GM11168 (cell line): ENCODE measurements at regions not wholly inside any gene's neighbourhood (a gene's known extent, or its start where the extent isn't known, plus 50 kb on each side); places are given as distances from the start of the nearest gene placed in this dataset.
"Not testable (repeated sequence)": the region's sequence is repeated elsewhere in the genome, so short reads cannot be mapped to it uniquely, and the experiment has no call there.

Experiments used
- in situ Hi-C: fragments of 300-500 bp; cut with MboI; formaldehyde crosslinking; loops from one replicate; pipeline ENCODE4 v1.12.0; 2022; ENCODE audit warnings: low sequenced_read_pairs; ENCODE audit not compliant: unreplicated experiment

DNA sequence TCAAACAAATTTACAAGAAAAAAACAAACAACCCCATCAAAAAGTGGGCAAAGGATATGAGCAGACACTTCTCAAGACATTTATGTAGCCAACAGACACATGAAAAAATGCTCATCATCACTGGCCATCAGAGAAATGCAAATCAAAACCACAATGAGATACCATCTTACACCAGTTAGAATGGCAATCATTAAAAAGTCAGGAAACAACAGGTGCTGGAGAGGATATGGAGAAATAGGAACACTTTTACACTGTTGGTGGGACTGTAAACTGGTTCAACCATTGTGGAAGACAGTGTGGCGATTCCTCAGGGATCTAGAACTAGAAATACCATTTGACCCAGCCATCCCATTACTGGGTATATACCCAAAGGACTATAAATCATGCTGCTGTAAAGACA is 77.1 kb upstream of the SIM2 start:
- in situ Hi-C loops = not testable (repeated sequence)

DNA sequence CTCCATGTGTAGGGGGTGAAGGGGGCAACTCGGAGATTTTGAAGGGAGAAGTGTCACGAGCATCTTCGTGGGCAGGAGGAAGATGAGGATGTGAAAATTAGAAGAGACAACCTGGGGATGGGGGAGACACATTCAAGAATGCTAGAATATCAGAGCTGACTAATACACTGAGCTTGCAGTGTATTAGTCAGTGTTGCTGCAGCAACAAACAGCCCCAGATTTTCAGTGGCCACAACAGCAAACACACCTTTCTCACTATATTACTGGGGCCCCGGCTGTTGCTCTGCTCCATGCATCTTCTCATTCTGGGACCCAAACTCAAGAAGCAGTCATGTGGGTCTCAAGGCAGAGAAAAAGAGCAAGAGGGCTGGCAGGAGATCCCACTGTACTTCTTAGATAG is 74.8 kb upstream of the SIM2 start:
- in situ Hi-C loops = no loop called here

DNA sequence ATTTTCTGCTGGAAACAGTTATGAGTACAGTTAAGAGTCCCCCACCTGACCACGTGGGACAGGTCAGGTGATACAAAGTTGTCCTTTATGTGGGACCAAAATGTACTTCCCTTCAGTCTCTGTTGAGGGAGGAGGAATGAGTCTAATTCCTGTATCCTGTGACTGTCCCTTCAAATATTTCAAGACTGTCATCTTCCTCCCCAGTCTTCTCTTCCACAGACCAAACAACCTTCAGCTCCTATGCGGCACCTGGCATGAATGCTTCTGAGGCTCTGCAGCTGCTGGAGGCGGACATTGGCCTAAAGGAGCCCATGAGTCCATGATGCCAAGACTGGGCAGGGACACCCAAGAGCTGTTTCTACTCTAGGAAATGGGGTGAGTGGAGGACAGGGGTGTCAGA is 72.1 kb upstream of the SIM2 start:
- in situ Hi-C loops = no loop called here

DNA sequence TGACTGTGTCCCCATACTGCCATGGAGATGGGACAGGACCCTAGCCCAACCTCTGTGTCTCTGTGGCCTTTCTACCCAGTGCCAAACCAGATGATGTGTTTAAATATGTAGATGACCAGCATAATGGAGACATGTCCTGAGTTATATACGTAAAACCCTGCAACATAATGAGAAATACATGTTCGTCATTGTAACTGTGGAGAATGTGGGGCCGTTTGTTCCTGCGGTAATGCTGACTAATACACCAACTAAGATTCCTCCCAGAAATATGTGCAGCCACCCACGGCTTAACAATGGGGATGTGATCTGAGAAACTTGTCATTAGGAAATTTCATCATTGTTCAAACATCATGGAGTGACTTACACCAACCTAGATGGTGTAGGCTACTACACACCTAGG is 71.7 kb upstream of the SIM2 start:
- in situ Hi-C loops = no loop called here

DNA sequence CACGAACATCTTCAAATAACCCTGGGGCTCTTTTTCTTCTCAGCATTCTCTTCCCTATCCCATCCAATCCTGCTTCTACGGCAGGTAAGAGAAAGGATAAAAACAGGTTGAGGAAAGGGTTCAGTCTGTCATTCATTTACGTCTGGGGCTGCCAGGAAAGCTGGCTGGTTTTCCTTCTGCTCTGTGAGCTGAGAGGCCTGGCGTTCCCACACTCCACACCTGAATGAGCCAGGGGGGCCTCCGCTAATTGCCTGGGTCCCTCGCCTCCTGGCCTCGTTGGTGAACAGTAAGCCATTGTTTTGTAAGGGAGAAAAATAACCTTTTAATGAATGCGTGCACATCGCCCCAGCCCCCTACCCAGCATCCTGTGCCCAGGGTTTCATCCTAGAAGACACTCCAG is 70.8 kb upstream of the SIM2 start:
- in situ Hi-C loops = no loop called here

DNA sequence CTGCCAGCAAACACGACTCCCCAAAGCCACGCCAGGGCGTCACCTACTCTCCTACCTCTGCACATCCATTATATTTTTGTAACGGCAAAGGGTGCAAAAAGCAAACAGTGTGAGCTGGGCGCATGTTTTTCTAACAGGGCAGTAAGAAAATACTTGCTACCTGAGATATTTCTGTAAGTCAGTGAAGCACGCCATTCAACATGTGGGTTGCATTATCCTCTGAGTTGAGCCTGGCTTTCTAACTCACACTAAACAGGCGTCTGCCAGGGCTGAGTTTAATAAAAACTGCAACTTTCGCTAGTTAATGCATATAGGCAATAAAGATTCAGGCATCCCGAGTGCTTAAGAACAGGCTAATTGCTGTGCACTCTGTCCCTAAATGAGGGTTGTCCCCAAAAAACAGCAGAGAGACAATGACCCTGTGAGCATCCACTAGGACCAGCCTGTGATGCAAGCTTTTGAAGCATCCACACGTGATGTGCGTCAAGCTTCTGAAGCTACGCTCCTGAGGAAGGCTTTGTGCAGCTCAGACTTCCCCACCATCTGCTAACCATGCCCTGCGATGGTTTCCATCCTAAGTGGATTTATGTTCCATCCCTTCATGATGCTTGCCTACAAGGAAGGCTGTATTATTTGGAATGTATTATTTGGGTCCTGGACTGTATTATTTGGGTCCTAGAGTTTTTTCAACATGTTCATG is 70.0 kb upstream of the SIM2 start:
- in situ Hi-C loops = no loop called here

DNA sequence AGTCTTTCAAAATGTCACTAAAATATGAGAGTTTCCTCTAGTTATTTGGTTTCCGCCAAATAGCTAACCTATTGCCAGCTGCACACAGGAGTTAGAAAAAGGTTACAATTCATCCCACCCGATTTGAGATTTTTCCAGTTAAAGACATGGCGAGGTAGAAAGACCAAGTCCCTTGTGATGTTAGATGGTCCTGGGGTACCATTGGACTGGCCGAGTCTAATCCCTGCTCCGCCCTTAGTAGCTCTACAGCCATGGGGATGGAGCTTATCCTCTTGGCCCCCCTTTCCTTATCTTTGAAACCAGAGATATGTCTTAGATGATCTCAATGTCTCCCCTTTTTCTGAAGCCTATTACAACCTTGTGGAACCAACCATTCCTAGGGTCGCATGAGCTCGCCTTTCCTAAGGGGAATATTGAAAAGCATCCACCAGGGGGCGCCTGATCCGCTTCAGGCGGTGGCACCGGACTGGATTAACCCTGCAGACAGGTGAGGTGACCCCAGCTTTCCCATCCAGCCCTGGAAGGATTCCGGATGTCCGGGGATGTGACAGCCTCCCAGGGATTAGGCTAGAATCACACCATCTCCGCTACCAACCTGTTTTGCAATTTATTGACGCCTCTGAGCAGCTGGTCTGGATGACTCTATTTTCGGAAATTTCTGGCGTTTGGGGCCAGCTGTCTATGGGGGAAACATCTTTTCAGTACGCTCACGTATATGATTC is 68.3 kb upstream of the SIM2 start:
- in situ Hi-C loops = no loop called here

DNA sequence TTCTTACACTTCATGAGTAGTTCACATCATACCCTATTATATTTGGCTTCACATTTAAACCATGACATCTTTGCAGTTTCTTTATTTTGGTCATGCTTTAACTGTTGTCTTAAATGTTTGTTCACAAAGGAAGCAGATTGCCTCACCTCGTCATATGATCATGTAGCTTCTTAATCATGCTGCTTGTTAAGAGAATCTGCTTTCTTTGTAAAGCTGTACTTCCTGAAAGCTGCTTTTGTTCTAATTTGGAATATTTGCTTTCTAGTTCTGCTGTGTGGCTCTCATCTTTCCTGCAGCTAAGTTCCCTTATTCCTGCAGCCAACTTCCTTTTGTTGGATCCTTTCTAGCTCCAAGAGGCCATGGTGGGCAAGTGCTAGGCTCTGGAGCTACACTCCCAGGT is 62.9 kb upstream of the SIM2 start:
- in situ Hi-C loops = loop anchor here (5.0 kb wide), 1 partner anchor 291 kb away; no protein-coding TSS in a partner anchor

DNA sequence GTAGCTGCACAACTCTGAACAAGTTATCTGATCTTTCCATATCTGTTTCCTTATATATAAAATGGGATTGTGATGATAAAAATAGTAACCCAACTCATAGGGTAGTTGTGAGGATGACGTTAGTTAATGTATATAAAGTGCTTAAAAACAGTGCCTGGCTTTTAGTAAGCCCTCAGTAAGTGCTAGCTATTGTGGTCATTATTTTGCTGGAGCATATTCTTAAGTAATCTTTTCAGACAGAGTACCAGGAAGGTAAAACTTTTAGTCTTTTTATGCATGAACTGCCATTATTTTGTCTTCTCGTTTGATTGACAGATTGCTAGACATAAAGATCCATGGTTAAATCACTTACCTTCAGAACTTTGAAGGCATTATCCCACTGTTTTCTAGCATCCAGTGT is 62.5 kb upstream of the SIM2 start:
- in situ Hi-C loops = loop anchor here (5.0 kb wide), 1 partner anchor 291 kb away; no protein-coding TSS in a partner anchor

DNA sequence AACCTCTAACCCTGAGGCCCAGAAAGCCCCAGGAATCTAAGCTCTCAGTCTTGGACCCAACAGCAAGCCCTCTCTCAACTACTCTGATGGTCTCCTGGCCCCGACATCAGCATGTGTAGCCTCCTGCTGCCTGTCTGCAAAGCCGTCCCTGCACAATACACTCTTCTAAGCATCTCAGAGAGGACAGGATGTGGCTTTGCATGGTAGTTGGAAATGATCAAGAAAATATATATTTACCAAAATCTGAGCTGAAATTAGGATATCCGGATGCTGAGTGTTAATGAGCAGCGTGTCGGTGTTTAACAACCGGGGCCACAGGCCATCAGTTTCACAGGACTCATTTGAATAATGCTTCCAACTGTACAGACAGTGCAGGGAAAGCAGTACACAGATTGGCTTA is 59.1 kb upstream of the SIM2 start:
- in situ Hi-C loops = loop anchor here (5.0 kb wide), 1 partner anchor 288 kb away; no protein-coding TSS in a partner anchor

DNA sequence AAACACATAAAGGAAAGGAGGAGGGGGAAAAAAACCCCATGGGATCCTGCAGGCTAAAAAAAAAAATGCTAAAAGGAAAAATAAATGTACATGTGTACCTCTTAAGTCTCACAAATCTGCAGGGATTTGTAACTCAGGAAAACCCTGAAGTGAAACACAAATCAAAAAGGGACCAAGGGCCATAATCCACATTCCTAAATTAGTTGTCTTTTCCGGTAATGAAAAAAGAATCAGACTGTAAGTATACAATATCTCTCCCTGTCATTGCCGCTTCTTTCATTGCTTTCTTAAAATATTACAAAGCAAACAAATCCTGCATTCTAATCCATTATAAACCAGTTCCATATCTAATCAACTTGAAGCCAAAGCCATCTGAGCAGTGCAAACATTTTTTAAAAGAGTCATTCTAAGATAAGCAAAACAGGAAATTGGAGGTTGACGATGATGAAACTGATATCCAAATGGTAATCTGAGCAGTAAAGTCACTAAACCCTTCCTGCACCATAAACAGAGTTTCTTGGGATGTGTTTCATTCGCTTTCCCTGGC is 58.7 kb upstream of the SIM2 start:
- in situ Hi-C loops = no loop called here

DNA sequence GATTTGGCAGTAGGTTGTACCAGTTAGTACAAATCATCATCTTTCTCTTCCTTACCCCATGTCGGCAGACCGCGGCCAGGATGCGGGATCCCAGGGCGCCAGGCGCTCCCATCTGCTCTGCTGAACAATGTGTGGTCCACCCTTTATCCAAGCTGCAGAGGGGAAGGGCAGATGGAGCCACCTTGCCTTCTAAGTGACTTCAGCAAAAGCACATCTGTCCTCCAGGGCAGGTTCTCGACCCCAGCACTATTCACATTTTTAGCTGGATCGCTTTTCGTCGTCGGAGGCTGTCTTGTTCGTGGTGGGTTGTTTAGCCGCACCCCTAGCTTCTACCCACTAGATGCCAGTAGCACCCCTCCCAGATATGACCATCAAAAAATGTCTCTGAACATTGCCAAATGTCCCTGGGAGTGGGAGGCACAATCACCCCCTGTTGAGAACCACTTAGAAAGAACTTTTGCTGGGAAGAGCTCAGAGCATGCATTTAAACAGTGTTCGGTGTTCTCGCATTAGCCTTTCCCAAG is 58.1 kb upstream of the SIM2 start:
- in situ Hi-C loops = no loop called here

DNA sequence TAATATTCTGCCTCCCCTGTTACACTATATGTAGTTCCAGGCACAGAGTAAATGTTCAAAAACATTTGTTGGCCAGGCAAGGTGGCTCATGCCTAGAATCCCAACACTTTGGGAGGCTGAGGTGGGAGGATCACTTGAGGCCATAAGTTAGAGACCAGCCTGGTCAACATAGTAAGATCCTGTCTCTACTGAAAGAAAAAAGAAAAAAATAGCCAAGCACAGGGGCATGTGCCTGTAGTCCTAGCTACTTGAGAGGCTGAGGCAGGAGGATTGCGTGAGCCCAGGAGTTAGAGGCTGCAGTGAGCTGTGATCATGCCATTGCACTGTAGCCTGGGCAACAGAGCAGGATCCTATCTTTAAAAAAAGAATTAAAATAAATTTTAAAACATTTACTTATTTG is 57.6 kb upstream of the SIM2 start:
- in situ Hi-C loops = no loop called here

DNA sequence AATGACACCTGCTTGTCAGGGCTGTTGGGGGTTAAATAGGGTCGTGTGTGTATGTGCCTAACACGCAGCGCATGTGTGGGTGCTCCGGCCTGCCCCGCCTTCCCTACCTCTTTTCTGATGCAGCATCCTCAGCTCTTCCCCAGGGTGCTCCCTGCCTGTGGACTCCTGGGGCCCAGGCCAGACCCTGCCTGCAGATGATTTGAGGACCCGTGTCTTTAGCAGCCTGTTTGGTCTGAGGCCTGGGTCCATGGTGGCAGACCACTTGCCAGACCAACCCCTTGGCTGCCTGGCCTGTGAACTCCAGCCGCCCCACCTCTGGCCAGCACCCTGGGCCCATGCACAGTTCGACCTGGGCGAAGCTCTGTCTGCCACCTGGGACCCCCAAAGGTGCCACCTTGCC is 57.0 kb upstream of the SIM2 start:
- in situ Hi-C loops = no loop called here

DNA sequence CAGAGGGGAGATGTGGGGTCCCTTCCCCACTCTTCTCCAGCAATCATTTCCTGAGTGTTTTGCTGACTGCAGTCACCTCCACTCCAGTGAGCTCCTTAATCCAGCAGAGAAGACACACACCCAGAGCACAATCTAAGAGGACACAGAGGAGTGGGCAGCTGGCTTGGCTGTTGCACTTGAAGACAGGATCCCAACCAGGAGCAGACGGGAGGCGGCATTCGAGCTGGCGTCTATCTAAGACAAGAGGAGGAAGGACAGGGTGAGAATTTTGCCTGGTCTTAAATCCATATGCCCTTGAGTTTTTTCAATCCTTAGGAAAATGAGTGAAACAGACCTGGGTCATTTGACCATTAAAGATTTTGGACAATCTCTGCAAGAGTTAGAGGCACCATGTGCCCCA is 56.1 kb upstream of the SIM2 start:
- in situ Hi-C loops = no loop called here

DNA sequence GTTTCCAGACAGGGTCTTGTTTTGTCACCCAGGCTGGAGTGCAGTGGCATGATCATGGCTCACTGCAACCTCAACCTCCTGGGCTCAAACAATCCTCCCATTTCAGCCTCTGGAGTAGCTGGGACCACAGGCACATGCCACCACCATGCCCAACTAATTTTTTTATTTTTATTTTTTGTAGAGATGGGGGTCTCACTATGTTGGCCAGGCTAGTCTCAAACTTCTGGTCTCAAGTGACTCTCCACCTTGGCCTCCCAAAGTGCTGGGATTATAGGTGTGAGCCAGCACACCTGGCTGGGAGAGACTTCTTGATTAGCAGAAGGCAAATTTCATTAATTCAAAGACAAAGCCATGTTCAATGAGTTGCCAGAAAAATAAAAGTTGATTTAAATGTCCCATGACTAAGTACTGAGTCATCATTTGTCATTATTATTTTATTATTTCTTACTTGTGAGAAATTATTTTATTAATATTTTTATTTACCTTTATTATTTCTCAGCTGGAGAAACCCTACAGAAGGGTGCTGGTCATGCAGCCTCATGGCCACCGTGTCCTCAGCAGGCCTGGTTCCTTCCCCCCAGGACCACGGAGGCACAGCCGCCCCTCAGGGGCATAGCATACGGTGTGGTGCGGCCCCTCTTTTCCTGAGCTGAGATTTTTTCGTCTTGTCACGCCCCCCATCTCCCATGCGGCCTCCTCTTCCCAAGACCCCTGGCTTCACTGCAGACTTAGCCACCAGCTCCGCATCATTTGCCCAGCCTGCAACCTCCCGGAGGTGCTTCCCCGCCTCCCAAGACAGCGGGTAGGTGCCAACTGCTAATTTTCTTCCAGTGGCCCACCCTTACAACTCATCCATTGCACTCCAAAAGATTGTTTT is 55.3 kb upstream of the SIM2 start:
- in situ Hi-C loops = no loop called here

DNA sequence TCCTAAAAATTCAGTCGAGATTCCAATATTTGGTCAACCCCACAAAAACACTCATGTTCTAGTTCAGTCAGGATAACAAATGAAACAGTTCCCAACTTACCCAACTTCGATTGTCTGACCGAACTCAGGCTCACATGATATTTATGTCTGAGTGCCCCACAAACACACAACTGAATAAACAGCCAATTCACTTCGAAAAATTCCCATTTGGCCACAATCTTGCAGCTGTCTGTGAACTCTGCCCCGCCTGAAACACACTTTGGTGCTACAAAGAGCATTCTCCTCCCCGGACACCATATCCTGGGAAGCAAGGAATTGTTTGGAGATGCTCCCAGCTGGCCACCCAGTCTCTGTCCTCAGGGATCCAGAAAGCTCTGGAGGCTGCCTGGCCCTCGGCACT is 52.9 kb upstream of the SIM2 start:
- in situ Hi-C loops = no loop called here

DNA sequence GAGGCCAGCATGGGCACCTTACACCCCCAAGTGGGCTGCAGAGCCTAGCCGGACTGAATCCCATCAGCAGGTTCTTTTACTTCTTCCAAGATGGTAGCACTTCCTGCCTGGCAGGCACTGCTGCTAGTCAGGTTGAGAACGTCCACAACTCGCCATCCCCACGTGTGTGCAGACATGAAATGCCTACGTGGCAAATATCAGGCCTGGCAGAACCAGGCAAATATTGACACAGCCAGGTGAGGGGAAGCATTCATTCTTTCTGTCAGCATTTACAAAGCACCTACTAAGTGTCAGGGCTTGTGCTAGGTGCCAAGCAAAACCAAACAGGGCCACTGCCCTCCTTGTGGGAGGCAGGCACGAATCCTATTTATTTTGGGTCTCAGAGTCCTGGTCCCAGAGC is 52.3 kb upstream of the SIM2 start:
- in situ Hi-C loops = no loop called here

DNA sequence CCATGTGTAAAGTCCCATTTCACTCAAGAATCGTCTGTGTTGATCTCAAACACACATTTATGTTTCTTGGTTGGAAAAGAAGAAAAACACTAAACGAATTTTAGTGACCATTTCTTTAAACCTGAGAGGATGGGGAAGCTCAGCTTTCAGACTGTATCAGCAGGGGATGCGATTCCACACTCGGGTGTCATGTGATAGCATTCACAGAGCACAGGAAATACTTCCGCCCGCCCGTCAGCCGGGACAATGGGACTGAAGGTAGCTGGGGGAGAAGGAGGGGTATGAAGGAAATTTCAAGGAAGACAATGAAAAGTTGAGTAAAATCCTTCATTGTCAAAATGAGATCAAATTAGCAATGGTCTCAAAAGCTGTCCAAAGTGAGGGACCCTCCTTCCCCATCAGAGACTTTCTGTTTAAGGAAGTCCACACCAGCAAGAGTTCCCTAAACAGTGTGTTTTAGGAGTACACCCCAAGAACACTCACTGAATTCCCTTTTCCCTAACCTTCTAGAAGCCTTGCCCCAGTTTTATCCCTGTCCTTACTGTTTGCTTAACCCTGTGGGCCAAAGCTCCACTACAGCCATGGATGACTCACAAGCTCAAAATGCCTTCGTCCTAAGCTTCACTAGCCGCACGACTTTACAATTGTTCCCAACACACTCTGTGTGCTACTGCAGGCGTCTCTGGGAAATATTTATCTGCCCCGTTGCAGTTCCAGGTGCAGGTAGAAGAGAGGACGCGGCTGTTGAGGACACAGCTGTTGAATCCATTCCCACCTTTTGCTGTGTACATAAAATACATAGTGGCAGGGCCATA is 51.4 kb upstream of the SIM2 start:
- in situ Hi-C loops = no loop called here
